Fibroblast of skin of left quadriceps (primary cell): ENCODE measurements at regions not wholly inside any gene's neighbourhood (a gene's known extent, or its start where the extent isn't known, plus 50 kb on each side); places are given as distances from the start of the nearest gene placed in this dataset.

Source experiments
- DNase-seq, 2 experiments: peaks; one replicate each; pipeline ENCODE4 v3.0.0-alpha.2; 2013; ENCODE audit warnings: low read depth in 2 of 2

DNA sequence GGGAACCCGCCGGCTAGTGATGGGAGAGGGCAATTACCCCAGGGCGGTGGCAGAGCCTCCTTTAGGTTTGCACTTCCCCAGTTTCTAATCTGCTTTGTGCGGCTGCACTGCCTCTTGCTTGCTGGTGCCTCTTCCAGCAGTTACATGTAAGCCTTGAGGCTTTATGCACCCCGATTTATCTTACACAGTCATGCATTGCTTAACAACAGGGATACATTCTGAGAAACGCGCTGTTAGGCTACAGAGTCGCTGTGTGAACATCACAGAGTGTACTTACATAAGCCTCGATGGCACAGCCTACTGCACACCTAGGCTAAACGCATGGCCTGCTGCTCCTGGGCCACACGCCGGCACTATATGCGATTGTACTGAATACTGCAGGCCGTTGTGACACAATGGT, 155.6 kb upstream of the MKI67 start:
- DNase-seq = no peak

DNA sequence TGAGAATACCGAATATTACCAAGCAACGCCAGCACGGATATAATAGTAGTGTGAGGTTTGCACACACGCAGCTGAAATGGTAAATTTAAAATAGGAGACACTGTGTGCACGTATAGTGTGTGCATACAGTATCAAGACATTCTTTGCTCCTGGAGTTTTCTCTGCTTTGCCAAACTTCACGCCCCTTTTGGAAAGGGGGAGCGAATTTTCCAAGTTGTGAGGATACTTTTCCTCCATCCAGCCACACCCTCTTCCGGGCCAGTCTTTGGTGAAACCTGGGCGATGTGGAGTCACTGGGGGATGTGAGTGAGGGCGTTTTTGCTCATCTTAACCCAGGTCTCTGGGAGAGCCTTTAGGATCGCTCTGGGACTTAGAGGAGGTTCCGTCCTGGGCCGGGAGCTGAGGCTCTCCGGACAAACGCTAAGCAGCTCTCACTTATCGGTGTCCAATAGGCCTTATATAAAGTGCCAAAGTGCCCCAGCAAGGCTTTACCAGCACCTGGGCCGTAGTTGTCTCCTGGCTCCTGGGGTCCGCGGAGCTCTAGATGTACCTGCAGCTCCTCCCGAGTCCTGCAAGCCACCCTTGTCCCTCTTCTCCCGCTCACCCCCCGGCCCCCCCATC, 160.0 kb upstream of the MKI67 start:
- no peak for DNase-seq

DNA sequence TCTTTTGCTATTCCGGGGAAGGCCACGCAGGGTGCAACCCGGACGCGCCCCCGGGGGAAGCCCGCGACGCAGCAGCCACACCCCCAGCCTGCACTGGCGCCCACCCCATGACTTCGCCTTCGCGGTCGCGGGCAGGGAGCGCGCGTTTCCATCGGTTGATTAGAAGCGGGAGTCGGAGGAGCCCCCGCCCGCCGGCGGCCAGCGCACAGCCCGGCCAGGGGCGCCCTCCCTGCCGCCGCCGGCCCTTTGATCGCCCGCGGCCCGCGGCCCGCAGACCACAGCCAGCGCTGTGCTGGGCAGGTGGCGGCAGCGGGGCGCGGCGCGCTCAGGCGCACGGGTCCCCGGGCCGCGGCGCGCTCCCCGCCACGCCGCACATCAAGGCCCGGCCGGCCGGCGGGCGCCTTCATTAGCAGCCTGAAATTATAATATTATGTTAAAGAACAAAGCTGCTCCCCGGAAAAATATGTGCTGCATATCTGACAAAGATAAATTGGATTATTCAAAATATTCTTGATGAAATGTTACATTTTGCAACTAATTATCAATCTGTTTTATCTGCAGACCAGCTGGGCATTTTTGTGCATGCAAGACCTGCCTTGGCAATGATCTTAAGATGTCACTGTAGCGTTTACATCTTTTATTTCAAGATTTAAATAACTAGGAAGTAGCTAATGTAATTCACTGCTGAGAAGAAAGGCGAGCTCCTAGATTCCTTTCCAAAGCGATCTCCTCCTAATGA, 160.7 kb upstream of the MKI67 start:
- DNase-seq = no peak

DNA sequence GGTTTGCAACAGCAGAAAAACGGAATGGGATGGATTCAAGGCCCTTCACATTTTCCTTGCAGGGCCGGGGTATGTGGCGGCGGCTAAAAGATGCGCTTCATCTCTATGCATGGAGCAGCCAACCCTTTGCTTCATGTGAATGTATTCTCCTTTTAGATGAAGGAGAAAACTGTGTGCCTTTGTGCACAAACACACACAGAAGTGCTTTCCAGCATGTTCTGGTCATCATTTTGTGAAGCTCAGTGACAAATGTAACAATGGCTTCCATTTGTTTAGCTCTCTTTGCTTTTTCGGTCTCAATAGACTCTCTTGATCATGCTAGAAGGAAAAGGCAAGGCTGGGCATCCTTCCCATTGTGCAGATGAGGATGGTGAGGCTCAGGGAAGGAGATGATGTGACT, 161.7 kb upstream of the MKI67 start:
- no peak for DNase-seq

DNA sequence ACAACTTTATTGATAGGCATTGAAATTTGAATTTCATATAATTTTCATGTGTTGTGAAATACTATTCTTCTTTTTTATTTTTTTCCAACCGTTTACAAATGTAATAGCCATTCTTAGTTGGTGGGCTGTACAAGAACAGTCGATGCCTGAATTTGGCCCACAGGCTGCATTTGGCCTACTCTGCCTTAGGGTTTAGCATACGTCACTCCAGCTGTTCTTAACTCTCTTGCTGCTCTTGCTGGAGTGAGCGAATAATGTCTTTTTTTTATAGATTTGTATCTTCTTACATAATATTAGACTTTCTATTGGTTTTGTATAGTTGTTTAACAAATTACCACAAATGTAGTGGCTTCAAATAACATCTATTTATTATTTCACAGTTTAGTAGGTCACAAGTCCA, 163.4 kb upstream of the MKI67 start:
- no peak for DNase-seq

DNA sequence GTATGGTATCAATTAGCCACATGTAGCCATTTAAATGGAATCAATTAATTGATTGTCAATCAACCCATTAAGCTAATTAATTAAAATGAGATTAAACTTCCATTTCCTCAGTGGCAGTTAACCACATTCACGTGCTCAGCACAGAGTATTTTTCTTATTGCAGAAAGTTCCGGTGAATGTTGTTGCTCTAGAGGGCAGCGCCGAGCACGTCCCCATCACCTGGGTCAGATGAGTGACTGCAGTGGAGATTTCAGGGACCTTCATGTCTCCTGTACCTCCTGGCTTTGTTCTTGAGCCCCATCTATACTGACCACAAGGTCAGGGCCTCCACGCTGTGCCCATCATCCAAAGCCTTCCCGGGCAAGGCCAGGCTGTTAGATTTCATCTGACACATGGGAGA, 168.8 kb upstream of the MKI67 start:
- DNase-seq = no peak

DNA sequence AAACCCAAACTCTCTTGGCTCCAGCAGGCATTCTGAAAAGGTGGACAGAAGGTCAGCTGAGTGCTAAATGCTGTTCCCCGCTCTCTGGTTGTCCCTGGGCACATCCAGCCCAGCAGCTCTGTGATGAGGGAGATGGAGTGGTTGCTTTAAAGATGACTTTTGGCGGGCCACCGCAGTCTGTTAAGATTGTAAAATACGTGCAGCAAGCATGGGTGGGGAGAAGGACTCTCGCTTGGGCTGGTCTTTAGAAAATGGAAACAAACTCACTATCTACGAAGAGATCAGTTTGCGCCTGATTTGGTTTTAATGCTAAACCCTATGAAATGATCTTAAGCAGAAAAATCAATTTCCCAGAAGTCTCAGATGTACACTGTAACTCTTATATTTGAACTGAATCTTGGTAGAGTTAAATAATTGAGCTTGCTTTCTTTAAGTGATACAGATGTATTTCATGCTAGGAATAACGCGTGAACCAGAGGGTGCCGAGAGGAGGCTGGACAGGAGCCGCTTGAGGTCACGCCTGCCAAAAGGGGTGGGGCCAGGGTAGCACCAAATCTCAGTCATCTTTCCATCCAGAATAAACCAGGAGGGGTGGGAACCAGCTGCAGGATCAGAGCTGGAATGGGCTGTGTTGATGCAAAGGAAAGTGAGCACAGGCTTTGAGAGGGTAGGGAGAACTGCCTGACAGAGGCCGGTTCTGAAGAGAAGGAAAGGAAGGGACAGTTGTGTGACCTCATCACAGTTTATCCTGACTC, 170.2 kb upstream of the MKI67 start:
- no peak for DNase-seq

DNA sequence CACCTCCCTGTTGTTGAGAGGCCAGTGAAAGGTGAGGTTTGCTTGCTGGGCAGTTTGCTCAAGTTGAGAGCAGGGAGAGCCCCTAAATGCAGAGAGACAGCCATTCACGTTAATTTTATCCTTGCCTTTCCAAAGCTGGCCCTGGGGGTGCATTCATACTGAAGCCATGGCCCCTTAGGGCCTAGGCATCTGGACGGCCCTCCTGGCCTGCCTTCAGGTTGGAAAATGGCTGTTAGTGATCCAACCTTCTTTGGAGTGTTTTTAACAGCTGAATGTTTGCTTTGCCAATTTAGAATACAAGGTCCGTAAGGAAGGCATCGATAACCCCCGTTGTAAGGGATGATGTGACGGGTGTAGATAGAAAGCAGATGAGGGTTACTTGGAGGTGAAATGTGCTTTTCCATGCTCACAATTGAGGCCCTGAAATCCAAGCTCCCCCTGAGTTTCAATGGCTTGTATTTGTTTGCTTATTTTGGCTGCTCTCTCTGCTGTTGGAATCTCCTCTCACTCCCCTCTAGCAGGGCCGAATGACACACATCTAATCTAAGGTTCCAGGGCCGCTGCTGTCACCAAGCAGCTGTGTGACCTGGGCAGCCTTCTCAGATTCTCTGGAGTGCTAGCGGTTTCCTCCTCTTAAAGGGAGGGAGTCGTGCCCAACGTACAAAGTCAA, 171.6 kb upstream of the MKI67 start:
- no peak for DNase-seq

DNA sequence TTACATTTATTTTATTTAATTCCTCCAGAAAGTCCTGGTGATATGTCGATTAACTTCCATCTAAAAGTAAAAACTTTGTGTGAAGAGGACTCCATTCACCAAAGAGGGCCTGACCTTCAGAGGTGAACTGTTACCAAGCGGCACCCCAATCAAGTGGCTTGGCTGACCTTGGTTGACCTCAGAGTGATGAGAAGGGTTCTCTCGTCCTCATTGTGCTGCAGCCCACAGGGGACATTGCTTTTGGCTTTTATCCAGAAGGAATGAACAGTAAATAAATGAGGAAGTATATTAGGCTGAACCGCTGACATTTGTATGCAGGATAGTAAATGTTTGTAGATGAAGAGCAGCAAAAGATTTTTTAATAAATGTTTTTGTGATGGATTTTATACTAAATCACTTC, 172.4 kb upstream of the MKI67 start:
- no peak for DNase-seq

DNA sequence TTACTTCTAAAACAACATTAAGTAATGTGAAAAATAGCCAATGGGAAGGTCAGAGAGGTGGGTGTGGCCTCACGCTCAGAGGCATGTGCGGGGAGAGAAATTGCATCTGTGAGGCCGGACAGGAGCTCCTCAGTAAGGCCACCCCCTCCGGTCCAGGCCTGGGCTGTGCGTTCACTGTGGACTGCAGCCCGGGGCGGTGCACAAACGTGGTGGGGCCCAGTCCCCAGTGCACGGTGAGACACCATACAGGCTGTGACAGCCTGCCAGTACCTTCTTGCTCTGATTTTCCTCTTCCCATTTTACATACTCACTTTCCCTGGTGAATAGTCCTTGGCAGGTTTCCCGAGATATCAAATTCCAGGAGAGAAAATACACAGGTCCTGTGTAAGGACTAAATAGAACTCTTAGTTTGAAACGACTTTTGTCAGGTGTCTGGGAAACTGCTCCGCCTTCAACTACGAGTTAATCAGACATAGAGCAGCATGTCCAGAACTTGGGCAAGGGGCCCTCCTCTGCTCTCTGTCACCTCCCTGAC, 174.1 kb upstream of the MKI67 start:
- no peak for DNase-seq

DNA sequence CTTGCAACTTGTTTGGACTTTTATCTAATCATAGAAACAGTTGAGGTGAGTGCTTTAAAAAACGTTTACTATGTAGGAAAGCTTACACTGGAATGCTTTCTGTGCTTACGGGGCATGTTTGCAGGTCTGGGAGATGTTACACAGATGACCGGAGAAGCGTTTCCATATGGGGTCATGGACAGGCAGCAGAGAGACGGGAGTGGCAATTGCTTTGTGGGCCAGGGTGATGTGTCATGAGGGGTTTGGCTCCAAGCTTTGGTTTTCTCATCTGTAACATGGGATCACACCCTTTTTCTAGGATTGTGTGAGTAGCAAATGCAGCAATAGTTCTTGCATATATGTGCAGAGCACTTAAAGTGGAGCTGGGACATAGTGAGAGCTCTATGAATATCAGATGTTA, 174.8 kb upstream of the MKI67 start:
- no peak for DNase-seq

DNA sequence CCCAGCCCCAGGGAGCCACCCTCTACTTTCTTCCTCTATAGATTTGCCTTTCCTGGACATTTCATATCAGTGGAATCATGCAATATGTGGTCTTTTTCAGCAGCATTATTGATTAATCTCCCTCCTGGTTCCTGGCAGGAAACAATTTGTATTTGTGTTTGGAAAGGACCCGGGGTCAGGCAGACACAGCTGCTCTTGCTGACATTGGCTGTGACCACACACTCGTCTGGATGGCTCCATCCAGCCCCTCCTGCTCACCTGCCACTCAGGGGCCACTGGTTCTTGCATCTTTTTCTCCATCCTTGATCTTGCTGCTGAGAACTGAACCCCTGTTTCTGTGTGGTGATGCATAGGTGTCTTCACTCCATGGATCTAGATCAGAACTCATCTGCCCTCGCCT, 176.6 kb upstream of the MKI67 start:
- DNase-seq = no peak

DNA sequence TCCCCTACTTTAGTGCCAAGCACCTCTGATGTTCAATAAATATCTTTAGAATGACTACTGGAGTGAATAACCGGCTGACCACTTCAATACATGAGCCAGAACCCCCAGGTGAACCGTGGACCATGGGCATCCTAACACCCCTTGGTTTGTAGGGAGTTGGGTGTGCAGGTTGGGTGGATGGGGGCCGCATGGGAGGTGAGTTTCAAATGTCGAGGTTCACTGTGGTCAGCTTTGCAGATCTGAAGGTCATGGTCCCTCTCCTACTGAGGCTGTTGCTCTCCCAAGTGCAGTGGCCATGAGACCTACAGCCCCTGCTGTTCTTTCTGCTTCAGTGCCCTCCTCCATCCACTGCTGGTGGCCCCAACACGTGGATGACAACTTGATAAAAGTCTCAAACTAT, 178.0 kb upstream of the MKI67 start:
- DNase-seq = no peak

DNA sequence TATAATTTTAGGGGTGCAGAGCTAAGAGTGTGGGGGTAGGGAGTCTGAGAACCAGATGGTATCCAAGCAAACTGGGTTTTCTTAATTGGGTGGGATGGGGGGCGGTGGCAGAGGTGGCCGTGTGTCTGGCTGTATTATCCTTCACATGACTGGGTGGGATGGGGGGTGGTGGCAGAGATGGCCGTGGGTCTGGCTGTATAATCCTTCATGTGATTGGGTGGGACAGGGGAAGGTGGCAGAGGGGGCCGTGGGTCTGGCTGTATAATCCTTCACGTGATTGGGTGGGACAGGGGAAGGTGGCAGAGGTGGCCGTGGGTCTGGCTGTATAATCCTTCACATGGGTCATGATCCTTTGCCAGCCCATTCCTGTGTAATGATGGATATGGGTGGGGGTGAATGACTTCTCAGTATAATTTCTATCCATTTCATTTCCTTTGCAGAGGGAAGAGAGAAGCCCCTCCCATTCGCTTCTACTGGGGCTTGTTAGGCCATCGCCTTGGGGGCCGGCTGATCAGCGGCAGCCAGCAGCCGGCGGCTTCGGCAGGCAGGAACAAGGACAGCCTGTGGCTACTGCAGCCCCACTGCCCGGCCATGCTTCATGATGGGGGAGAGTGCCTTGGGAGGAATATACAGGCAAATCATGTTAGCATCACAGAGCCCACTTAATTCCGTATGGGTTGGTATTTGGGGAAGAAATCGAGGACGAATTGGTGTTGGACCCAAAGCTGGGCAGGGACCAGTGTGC, 179.6 kb upstream of the MKI67 start:
- no peak for DNase-seq

DNA sequence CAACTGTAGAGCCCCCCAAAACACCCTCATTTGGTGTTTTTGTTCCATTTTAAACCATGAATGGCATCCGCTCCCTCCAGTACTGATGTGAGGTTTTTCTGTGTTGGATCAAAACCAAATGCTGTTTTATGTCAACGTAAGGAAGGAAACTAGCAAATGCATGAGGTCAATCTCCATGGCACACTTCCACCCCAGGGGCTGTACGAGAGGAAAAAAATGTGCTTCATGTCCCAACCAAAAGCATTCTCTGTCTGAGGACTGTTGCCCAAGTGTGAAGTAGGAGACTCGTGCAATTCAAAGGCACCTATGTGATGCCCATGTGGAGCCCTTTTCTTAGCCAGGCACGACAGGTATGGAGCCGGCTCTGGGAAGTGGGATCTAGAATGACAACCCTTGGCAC, 180.3 kb upstream of the MKI67 start:
- DNase-seq = no peak

DNA sequence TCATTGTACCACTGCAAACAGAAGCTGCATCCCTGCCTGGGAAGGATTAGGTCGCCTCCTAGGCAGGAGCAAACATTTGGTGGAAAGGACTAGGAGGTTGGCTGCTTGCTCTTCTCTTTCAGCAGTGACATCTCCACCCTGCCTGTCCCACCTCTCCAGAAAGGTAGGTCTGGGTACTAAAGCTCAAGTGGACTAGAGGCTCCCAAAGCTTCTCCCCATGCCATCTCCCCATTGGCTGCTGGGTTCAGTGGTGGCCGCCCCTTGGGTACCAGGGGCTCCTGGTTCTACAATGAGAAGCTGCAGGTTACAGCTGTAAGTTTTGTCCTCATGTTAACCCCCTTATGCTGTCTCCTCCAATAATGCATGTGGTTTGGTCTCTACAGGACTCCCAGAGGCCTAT, 180.7 kb upstream of the MKI67 start:
- no peak for DNase-seq

DNA sequence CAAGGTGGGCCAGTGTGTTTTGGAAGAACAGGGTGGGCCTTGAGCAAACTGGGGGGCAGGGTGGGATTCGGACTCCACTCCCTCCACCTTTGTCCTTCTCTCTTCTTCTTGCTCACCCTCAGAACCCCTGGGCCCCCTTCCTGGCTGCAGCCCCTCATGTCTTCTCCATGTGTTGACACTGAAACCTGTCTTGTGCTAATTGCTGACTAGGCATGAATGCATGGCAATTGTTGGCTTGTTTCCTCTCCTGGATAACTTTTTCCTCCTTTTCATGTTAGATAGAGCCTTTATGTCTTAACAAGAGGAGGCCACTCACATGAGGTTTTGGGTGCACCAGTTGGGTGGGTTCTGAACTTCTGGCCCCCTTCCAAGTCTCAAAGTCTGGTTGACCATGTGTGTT, 181.6 kb upstream of the MKI67 start:
- DNase-seq = no peak

DNA sequence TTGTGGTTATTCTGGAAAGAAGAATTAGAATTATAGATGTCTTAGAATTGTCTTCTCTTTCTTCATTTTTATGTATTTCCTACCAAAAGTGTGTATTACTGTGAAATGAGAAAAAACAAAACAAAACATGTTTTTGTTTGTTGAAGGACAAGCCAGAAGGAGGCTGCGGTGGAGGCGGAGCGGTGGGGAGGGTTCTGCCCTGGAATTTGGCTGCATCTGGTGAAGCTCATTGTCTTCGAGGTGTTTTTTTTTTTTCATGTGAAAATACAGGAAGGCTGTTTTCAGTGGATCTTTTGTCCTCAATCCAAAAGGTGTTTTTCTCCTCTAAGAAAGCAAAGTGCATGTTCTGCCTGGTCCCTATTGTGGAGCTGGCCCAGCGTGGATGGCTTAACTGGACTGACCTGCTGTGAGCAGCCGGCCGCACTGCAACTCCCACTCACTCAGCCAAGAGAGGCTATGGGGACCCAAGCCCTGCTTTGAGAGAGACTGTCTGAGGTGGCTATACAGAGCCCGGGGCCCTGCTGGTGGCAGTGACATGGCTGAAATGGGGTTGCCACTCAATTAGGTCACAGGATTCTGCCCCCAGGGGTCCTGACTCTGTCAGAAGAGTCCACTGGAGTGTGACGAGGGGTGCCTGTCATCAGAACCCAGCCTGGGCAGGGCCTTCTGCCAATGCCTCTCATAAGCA, 184.9 kb upstream of the MKI67 start:
- no peak for DNase-seq

DNA sequence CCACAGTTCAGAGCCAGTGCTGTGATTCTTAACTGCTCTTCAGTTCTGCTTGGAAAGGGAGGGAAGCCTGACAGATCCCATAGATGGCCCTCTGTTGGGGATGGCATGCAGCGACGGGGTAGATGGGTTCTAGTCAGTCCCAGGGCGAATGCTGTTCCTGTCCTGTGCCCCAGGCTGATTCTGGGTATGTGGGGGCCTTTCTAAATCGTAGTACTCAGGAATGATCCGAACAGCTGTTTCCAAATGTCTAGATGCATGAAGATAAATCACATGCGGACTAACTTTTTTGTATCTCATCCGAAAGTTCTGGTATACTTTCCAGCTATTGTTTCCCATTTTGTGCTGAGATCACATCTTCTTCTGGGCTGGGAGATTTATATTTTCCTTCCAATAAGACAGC, 186.0 kb upstream of the MKI67 start:
- DNase-seq = no peak

DNA sequence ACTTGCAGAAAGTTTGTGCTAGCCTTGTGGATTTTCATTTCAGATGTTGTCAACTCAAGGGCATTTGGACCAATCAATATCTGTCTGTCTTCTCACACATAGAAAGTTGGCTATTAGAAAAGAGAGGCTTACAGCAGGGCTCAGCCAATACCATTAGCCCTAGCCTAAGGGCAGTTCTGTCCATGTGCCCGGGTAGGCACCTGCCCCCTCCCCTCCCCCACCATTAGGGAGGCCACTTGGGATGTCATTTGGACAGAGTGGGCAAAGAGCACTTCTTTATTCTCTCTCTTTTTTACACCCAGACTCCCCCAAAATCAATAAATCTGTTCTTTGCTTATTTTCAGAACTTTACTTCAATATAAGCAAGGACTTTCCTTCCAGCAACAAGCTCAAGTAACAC, 188.5 kb upstream of the MKI67 start:
- DNase-seq = no peak

DNA sequence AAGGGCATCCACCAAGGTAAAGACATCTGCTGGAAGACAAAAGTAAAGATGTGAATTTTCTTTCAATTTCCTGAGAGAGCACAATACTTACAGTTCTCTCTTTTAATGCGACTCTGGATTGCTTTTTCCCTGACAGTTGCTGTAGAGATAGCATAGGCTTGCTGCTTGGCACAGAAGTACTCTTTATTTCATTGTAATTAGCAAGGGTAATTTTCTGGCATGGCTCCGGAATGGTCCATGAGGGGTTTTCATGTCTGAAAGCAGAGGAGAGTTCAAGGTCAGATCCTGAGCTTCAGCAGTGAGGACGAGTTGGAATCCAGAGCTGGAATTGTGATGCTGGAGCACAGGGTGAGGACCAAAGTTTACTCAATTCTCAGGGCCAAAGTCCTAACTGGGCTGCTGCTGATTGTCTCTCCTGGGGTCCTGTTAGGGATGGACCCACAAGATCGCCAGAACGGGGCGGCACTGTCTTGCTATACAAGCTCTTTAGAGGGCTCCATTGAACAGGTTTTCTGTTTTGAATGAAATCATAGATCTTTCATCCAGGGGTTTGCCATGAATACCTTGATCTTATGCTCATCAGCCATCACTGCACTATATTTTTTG, 190.0 kb upstream of the MKI67 start:
- DNase-seq = no peak
